ENCODE measurements at regions not wholly inside any gene's neighbourhood (a gene's known extent, or its start where the extent isn't known, plus 50 kb on each side); places are given as distances from the start of the nearest gene placed in this dataset.

GRCh38 chr3:46093966-46094365 lies 66.7 kb upstream of the XCR1 start:
- ChIA-PET POLR2A (interaction anchor here (0.7 to 1.9 kb wide), 2 partner anchors 10 to 151 kb away, joined by 3 to 4 read pairs; partner anchors contain the start of gene CXCR6), CTCF (ENCODE audit: low intra/inter-chr PET ratio) (no interaction called here)
- 2% methylated on average over 4 of the region's 4 CpGs for WGBS (ENCODE audit: insufficient coverage, low coverage, missing lambda C conversion rate)
- ATAC-seq (no peak), DNase-seq (ENCODE audit: extremely low read depth in 1 of 4, low spot score in 3 of 4) (no peak), FAIRE-seq (no peak)
- H3K27ac ChIP-seq (ENCODE audit: extremely low read depth, low read depth, low read length) = no peak overlapping the region
- intact Hi-C loops (cut with micrococcal nuclease) (no loop called here), in situ Hi-C loops (cut with MboI) (no loop called here)
- no peak overlapping the region for H2AFZ ChIP-seq (ENCODE audit: low read depth, low read length)
- no peak overlapping the region for H3K9ac ChIP-seq (ENCODE audit: insufficient read depth in 1 of 2, low read depth in 2 of 2, low read length in 2 of 2)
- no peak overlapping the region for H3K4me3 ChIP-seq
- peaks cover 12 to 30% of the 10 kb centered on the region in 2 experiments; a peak in 3 of 5 replicates for H3K27me3 ChIP-seq (ENCODE audit: control insufficient read depth in 2 of 2, insufficient read depth in 2 of 2, low read length in 2 of 2)
- H3K9me1 ChIP-seq (ENCODE audit: control insufficient read depth, insufficient read depth, low read length) = no peaks in the 10 kb centered on the region
- H3K4me2 ChIP-seq (ENCODE audit: insufficient read depth, low read length) = no peak overlapping the region
- no peaks in the 10 kb centered on the region for H4K20me1 ChIP-seq (replicated peaks; ENCODE audit: control insufficient read depth, insufficient read depth, low read length)
- TF ChIP-seq ARID3A (IDR thresholded peaks at IDR 0.05; ENCODE audit: borderline replicate concordance, low read depth, low read length) = no peak
- TF ChIP-seq PRPF4 (IDR thresholded peaks at IDR 0.05; ENCODE audit: insufficient read depth, low read depth, low read length, poor library complexity, severe bottlenecking) = no peak
- no peak for TF ChIP-seq NUFIP1 (IDR thresholded peaks at IDR 0.05; ENCODE audit: partially characterized antibody)
- no peak for TF ChIP-seq BRF1 (IDR thresholded peaks at IDR 0.05; ENCODE audit: borderline replicate concordance, extremely low read depth, insufficient read length)
- no peak for TF ChIP-seq LARP7 (IDR thresholded peaks at IDR 0.05)
- no peak for TF ChIP-seq ZNF696 (CRISPR knock-in tag; conservative IDR thresholded peaks at IDR 0.05)
- TF ChIP-seq ZMIZ1 (IDR thresholded peaks at IDR 0.05; ENCODE audit: low read depth in 2 of 2, low read length in 2 of 2) = no peak
- TF ChIP-seq SAP30 (IDR thresholded peaks at IDR 0.05; ENCODE audit: borderline replicate concordance, insufficient read depth, low read depth, low read length, poor library complexity, severe bottlenecking) = no peak
- no peak for TF ChIP-seq NFE2L1 (tag; IDR thresholded peaks at IDR 0.05; ENCODE audit: borderline replicate concordance, low read depth)
- no peak for TF ChIP-seq XRCC3 (IDR thresholded peaks at IDR 0.05)
- no peak for TF ChIP-seq ESRRB (CRISPR knock-in tag; IDR thresholded peaks at IDR 0.05; ENCODE audit: borderline replicate concordance)
- no peak for TF ChIP-seq BRF2 (IDR thresholded peaks at IDR 0.05; ENCODE audit: borderline replicate concordance, insufficient read depth, insufficient read length)
- TF ChIP-seq FOXK1 (CRISPR knock-in tag; IDR thresholded peaks at IDR 0.05; ENCODE audit: borderline replicate concordance) = no peak
- TF ChIP-seq KHSRP (IDR thresholded peaks at IDR 0.05) = no peak
- TF ChIP-seq CGGBP1 (CRISPR knock-in tag; IDR thresholded peaks at IDR 0.05) = no peak
- no peaks in the 10 kb centered on the region for H3K9me3 ChIP-seq (replicated peaks; ENCODE audit: control insufficient read depth, insufficient read depth, low read depth, low read length)
- no peaks in the 10 kb centered on the region; a peak in 1 of 5 replicates for H3K4me1 ChIP-seq (replicated peaks in 1 of 2; ENCODE audit: control insufficient read depth in 2 of 2, insufficient read depth in 2 of 2, low read length in 2 of 2)
- H3K36me3 ChIP-seq (ENCODE audit: control insufficient read depth, insufficient read depth, low read length) = no peaks in the 10 kb centered on the region
- H3K79me2 ChIP-seq (ENCODE audit: control insufficient read depth, insufficient read depth, low read length) = no peaks in the 10 kb centered on the region
- BruUV-seq (replicated peaks) = no TSS peak
